CD4-positive, alpha-beta T cell (primary cell): ENCODE measurements at regions not wholly inside any gene's neighbourhood (a gene's known extent, or its start where the extent isn't known, plus 50 kb on each side); places are given as distances from the start of the nearest gene placed in this dataset.

Experiments used
- ATAC-seq: fragments of 200-7000 bp; cut with Tn5 transposase; one replicate; pipeline ENCODE4 v1.10.0; 2022; ENCODE audit warnings: mild to moderate bottlenecking; ENCODE audit not compliant: poor library complexity
- CTCF ChIA-PET: fragments of 350-600 bp; sonication (Branson Sonifier 250); formaldehyde crosslinking; loops from one replicate; lab custom pipeline; 2021; ENCODE audit warnings: antibody characterized with exemption, inconsistent platforms; lab: Charles Lee
- POLR2A ChIA-PET: fragments of 350-600 bp; sonication (Branson Sonifier 250); formaldehyde crosslinking; loops from one replicate; lab custom pipeline; 2021; ENCODE audit warnings: antibody characterized with exemption, inconsistent platforms; lab: Charles Lee
- DNase-seq, 14 experiments: peaks; one replicate each; pipeline ENCODE4 v3.0.0-alpha.2; 2013 to 2020; ENCODE audit warnings: mixed read lengths in 2 of 14
- H3K27ac ChIP-seq, 2 donors: one replicate each; pipeline versions ENCODE4 v1.5.1 to v1.7.0; 2013; ENCODE audit warnings: low read length in 2 of 2, low read depth in 1 of 2, mild to moderate bottlenecking in 1 of 2
- H3K27me3 ChIP-seq, 2 experiments: 1 replicate in 1 of 2; 2 replicates in 1 of 2; pipeline versions ENCODE4 v1.6.1 to v1.7.0; 2013; ENCODE audit warnings: low read length in 2 of 2, control low read depth in 1 of 2, mild to moderate bottlenecking in 1 of 2, moderate library complexity in 1 of 2; ENCODE audit not compliant: insufficient read depth in 2 of 2, control insufficient read depth in 1 of 2
- H3K36me3 ChIP-seq: one replicate; pipeline ENCODE4 v1.6.1; 2013; ENCODE audit warnings: low read length, control low read depth; ENCODE audit not compliant: insufficient read depth
- H3K4me1 ChIP-seq: one replicate; pipeline ENCODE4 v1.6.1; 2013; ENCODE audit warnings: low read length, control low read depth; ENCODE audit not compliant: insufficient read depth
- H3K4me3 ChIP-seq: one replicate; pipeline ENCODE4 v1.5.1; 2013; ENCODE audit warnings: mild to moderate bottlenecking, low read length, moderate library complexity
- H3K9me3 ChIP-seq, 2 experiments: 1 replicate in 1 of 2; 2 replicates in 1 of 2; pipeline versions ENCODE4 v1.6.1 to v1.7.0; 2013; ENCODE audit warnings: low read length in 2 of 2, mild to moderate bottlenecking in 2 of 2, control low read depth in 1 of 2, moderate library complexity in 1 of 2; ENCODE audit not compliant: control insufficient read depth in 1 of 2, insufficient read depth in 1 of 2
- H3K27ac Mint-ChIP-seq: one replicate; pipeline ENCODE4 v1.8.0; 2020; ENCODE audit warnings: mixed read lengths
- H3K27me3 Mint-ChIP-seq: one replicate; pipeline ENCODE4 v1.8.0; 2021; ENCODE audit warnings: mixed read lengths
- H3K36me3 Mint-ChIP-seq: one replicate; pipeline ENCODE4 v1.8.0; 2021; ENCODE audit warnings: low read depth, mixed read lengths
- H3K4me1 Mint-ChIP-seq: one replicate; pipeline ENCODE4 v1.8.0; 2021; ENCODE audit warnings: low read depth, mixed read lengths
- H3K4me3 Mint-ChIP-seq: one replicate; pipeline ENCODE4 v1.8.0; 2020; ENCODE audit warnings: mild to moderate bottlenecking, mixed read lengths
- H3K9me3 Mint-ChIP-seq: one replicate; pipeline ENCODE4 v1.8.0; 2020; ENCODE audit warnings: mixed read lengths
- CTCF ChIP-seq: fragments of 200-600 bp; IDR thresholded peaks from one replicate; pipeline ENCODE4 v1.8.0; 2022; ENCODE audit warnings: antibody characterized with exemption, mild to moderate bottlenecking
- intact Hi-C, 2 experiments: fragments of 100-400 bp; cut with DNase I in 1 of 2; cut with micrococcal nuclease in 1 of 2; formaldehyde crosslinking; loops; one replicate each; pipeline versions ENCODE4 v1.15.1 to v1.9.0; 2023 to 2025; cut with DNase I, micrococcal nuclease

- H3K36me3 ChIP-seq: no peaks in the 10 kb centered on the region
- ATAC-seq (no peak), DNase-seq (no peak)
- no peak for TF ChIP-seq CTCF
- no peaks in the 10 kb centered on the region for H3K4me1 Mint-ChIP-seq
- ChIA-PET POLR2A (no interaction called here), CTCF (no interaction called here)
- H3K36me3 Mint-ChIP-seq: no peaks in the 10 kb centered on the region
- no peak overlapping the region for H3K4me3 Mint-ChIP-seq
- H3K27me3 Mint-ChIP-seq: peaks cover 5% of the 10 kb centered on the region
- no peak overlapping the region for H3K4me3 ChIP-seq
- no peak overlapping the region for H3K27ac Mint-ChIP-seq
- intact Hi-C loops: no loop called here
- H3K9me3 Mint-ChIP-seq: peaks cover under 1% of the 10 kb centered on the region
- H3K27ac ChIP-seq: no peak overlapping the region
- no peaks in the 10 kb centered on the region for H3K9me3 ChIP-seq
- H3K27me3 ChIP-seq: no peaks in the 10 kb centered on the region
- H3K4me1 ChIP-seq: no peaks in the 10 kb centered on the region
Measured at GRCh38 chr2:62643100-62643471, 62.4 kb upstream of the EHBP1 start.

GRCh38 chr2:62642429-62643099, 62.9 kb upstream of the EHBP1 start:
- ChIA-PET CTCF (no interaction called here), POLR2A (no interaction called here)
- no peak for TF ChIP-seq CTCF
- Histone ChIP-seq H3K9me3 (no peaks in the 10 kb centered on the region), H3K4me1 (no peaks in the 10 kb centered on the region), H3K27me3 (no peaks in the 10 kb centered on the region), H3K36me3 (no peaks in the 10 kb centered on the region), H3K4me3 (no peak overlapping the region), H3K27ac (no peak overlapping the region)
- Mint-ChIP-seq H3K36me3 (no peaks in the 10 kb centered on the region), H3K9me3 (peaks cover 5% of the 10 kb centered on the region), H3K27ac (no peak overlapping the region), H3K27me3 (peaks cover 5% of the 10 kb centered on the region), H3K4me1 (no peaks in the 10 kb centered on the region), H3K4me3 (no peak overlapping the region)
- ATAC-seq: no peak
- DNase-seq: no peak
- intact Hi-C loops: no loop called here

DNA sequence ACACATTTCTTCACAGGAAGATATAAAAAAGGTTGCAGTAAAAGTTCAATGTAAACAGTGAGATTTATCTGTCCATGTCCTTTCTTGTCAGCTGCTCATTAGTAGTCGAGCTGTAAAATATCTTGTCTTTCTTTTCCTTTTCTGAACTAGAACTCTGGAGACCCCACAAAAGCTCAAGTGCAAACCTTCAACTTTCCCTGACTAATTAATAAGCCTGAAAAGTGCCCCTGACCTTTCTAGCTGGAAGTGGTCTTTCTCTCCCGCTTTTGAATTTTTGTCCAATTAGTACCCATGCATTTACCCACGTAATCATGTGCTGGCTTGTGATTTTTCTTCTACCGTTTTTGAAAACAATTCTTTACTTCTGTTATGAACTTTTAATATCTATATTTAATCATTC, 63.6 kb upstream of the EHBP1 start:
- no peaks in the 10 kb centered on the region for H3K4me1 ChIP-seq
- ChIA-PET CTCF (no interaction called here), POLR2A (no interaction called here)
- no peak overlapping the region for H3K4me3 Mint-ChIP-seq
- no peaks in the 10 kb centered on the region for H3K4me1 Mint-ChIP-seq
- peaks cover 9% of the 10 kb centered on the region for H3K27me3 Mint-ChIP-seq
- no peak for TF ChIP-seq CTCF
- no peaks in the 10 kb centered on the region for H3K27me3 ChIP-seq
- no peak overlapping the region for H3K27ac ChIP-seq
- DNase-seq (no peak), ATAC-seq (no peak)
- H3K36me3 ChIP-seq: no peaks in the 10 kb centered on the region
- no peaks in the 10 kb centered on the region for H3K36me3 Mint-ChIP-seq
- H3K27ac Mint-ChIP-seq: no peak overlapping the region
- H3K9me3 Mint-ChIP-seq: peaks cover 5% of the 10 kb centered on the region
- intact Hi-C loops: no loop called here
- no peak overlapping the region for H3K4me3 ChIP-seq
- H3K9me3 ChIP-seq: no peaks in the 10 kb centered on the region
